ENCODE measurements at regions not wholly inside any gene's neighbourhood (a gene's known extent, or its start where the extent isn't known, plus 50 kb on each side); places are given as distances from the start of the nearest gene placed in this dataset.

DNA sequence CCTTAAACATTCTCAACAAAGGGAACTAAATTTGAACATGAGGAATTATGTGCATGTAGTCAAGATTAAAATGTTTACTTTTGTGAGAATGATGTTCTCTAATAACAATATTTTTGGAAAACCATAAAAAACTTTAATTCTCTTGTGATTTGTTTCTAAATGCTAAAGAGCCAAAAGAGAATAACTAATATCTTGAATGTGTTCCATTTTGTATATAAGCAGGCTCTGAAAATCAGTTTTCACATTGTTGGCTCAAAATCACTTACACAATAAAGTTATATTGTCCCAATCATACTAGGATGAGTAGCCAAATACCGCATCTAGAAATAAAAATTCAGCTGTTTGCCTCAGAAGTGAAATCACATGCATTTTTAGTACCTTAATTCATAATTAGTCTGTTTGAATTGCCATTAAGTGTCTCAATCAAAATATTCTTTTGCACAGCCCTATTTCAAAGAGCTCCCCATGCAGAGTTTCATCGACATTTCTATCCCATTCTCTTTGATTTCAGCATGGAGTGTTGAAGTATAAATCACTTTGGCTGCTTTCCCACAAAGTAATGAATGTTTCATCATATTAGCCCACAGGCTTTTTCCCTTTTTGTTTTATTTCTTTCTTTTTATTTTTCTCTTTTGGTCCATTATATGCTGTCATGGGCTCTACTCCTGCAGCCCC lies 420.3 kb upstream of the POM121L12 start:
- TF ChIP-seq RAD21 (IDR thresholded peaks at IDR 0.05; ENCODE audit: low read length): no peak
- TF ChIP-seq, protein P1, sequence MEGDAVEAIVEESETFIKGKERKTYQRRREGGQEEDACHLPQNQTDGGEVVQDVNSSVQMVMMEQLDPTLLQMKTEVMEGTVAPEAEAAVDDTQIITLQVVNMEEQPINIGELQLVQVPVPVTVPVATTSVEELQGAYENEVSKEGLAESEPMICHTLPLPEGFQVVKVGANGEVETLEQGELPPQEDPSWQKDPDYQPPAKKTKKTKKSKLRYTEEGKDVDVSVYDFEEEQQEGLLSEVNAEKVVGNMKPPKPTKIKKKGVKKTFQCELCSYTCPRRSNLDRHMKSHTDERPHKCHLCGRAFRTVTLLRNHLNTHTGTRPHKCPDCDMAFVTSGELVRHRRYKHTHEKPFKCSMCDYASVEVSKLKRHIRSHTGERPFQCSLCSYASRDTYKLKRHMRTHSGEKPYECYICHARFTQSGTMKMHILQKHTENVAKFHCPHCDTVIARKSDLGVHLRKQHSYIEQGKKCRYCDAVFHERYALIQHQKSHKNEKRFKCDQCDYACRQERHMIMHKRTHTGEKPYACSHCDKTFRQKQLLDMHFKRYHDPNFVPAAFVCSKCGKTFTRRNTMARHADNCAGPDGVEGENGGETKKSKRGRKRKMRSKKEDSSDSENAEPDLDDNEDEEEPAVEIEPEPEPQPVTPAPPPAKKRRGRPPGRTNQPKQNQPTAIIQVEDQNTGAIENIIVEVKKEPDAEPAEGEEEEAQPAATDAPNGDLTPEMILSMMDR (conservative IDR thresholded peaks at IDR 0.05; ENCODE audit: low read depth, low read length): no peak
- no peak for TF ChIP-seq POLR2A (IDR thresholded peaks at IDR 0.05; ENCODE audit: low read depth, low read length)
- TF ChIP-seq RCOR1 (IDR thresholded peaks at IDR 0.05; ENCODE audit: insufficient replicate concordance, low read length): no peak
- no peak for TF ChIP-seq BHLHE40 (IDR thresholded peaks at IDR 0.05; ENCODE audit: low read depth, low read length)
- TF ChIP-seq, protein P2, sequence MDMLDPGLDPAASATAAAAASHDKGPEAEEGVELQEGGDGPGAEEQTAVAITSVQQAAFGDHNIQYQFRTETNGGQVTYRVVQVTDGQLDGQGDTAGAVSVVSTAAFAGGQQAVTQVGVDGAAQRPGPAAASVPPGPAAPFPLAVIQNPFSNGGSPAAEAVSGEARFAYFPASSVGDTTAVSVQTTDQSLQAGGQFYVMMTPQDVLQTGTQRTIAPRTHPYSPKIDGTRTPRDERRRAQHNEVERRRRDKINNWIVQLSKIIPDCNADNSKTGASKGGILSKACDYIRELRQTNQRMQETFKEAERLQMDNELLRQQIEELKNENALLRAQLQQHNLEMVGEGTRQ (IDR thresholded peaks at IDR 0.05; ENCODE audit: low read depth, low read length): no peak
- TF ChIP-seq RFX5 (IDR thresholded peaks at IDR 0.05; ENCODE audit: low read depth, low read length): no peak
- TF ChIP-seq SMC3 (IDR thresholded peaks at IDR 0.05; ENCODE audit: low read depth, low read length): no peak
- TF ChIP-seq MAZ (IDR thresholded peaks at IDR 0.05; ENCODE audit: borderline replicate concordance, low read depth, low read length): no peak
- TF ChIP-seq CEBPB (IDR thresholded peaks at IDR 0.05; ENCODE audit: low read depth, low read length): no peak
- TF ChIP-seq MXI1 (IDR thresholded peaks at IDR 0.05; ENCODE audit: borderline replicate concordance, low read depth, low read length): no peak
